Islet precursor cell (in vitro differentiated cells): ENCODE measurements at regions not wholly inside any gene's neighbourhood (a gene's known extent, or its start where the extent isn't known, plus 50 kb on each side); places are given as distances from the start of the nearest gene placed in this dataset.
"Not testable (repeated sequence)": the region's sequence is repeated elsewhere in the genome, so short reads cannot be mapped to it uniquely, and the experiment has no call there.

ENCODE experiments used
- DNase-seq: peaks from one replicate; pipeline ENCODE4 v3.0.0-alpha.2; 2018

- no peak for DNase-seq
These were observed 127.7 kb upstream of the ZNF536 start for GRCh38 chr19:30244533-30244932.

- DNase-seq = no peak
These were observed 126.7 kb upstream of the ZNF536 start for GRCh38 chr19:30245401-30246039.

GRCh38 chr19:30249911-30250310 lies 122.3 kb upstream of the ZNF536 start:
- no peak for DNase-seq

- no peak for DNase-seq
These were observed 120.0 kb upstream of the ZNF536 start for GRCh38 chr19:30252214-30252613.

- peak; percentile 83 for DNase-seq
These were observed 118.6 kb upstream of the ZNF536 start for GRCh38 chr19:30253581-30253996.

- no peak for DNase-seq
These were observed 118.0 kb upstream of the ZNF536 start for GRCh38 chr19:30254158-30254557.

GRCh38 chr19:30254789-30255188 lies 117.4 kb upstream of the ZNF536 start:
- DNase-seq = no peak

GRCh38 chr19:30255791-30256495 lies 116.2 kb upstream of the ZNF536 start:
- DNase-seq = no peak

- DNase-seq = no peak
These were observed 115.7 kb upstream of the ZNF536 start for GRCh38 chr19:30256496-30256850.

GRCh38 chr19:30263830-30264381 lies 108.3 kb upstream of the ZNF536 start:
- no peak for DNase-seq

- DNase-seq = not testable (repeated sequence)
These were observed 106.3 kb upstream of the ZNF536 start for GRCh38 chr19:30265918-30266317.

GRCh38 chr19:30266687-30267086 lies 105.5 kb upstream of the ZNF536 start:
- DNase-seq = no peak

- no peak for DNase-seq
These were observed 104.9 kb upstream of the ZNF536 start for GRCh38 chr19:30267332-30267731.

GRCh38 chr19:30268601-30269000 lies 103.6 kb upstream of the ZNF536 start:
- DNase-seq = no peak

GRCh38 chr19:30269638-30270037 lies 102.5 kb upstream of the ZNF536 start:
- DNase-seq = no peak

- no peak for DNase-seq
These were observed 100.4 kb upstream of the ZNF536 start for GRCh38 chr19:30271816-30272215.

GRCh38 chr19:30272554-30272953 lies 99.6 kb upstream of the ZNF536 start:
- DNase-seq = no peak

GRCh38 chr19:30273184-30273583 lies 99.0 kb upstream of the ZNF536 start:
- no peak for DNase-seq

- DNase-seq = no peak
These were observed 97.2 kb upstream of the ZNF536 start for GRCh38 chr19:30274987-30275386.

- no peak for DNase-seq
These were observed 95.9 kb upstream of the ZNF536 start for GRCh38 chr19:30276011-30276882.

GRCh38 chr19:30276883-30277280 lies 95.3 kb upstream of the ZNF536 start:
- DNase-seq = no peak

GRCh38 chr19:30277941-30278881 lies 94.0 kb upstream of the ZNF536 start:
- DNase-seq = no peak
